ENCODE measurements at regions not wholly inside any gene's neighbourhood (a gene's known extent, or its start where the extent isn't known, plus 50 kb on each side); places are given as distances from the start of the nearest gene placed in this dataset.

DNA sequence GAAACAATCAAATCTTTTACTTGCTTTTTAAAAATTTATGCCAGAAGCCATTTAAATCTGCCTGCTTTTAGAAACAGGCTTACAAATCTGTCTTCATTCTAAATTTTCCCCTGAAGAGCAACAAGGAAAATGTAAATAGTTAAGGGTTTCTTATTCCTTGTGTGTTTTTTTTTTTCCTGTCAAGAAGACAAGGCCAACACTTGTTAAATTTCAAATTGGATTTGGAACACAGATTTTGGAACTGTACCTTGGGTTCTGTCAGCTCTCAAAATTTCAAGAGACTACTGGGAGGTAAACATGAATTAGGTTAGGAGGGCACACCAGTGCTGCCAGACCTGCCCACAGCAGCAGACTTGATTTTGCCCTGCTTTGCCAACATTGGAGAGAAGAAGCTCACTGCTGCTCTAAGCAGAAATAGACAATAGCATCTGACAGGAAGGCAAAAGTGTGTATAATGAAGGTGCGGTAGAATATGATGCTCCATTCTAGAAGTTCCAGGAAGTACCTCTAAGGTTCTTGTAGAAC, 121.7 kb downstream of the NHLRC3 start:
- no peak for DNase-seq (ENCODE audit: low read depth)

- DNase-seq (ENCODE audit: low read depth) = no peak
These were observed 128.8 kb downstream of the NHLRC3 start for GRCh38 chr13:39167018-39167417.

- no peak for DNase-seq (ENCODE audit: low read depth)
These were observed 132.5 kb downstream of the NHLRC3 start for GRCh38 chr13:39170711-39171110.

GRCh38 chr13:39185326-39185725, 147.1 kb downstream of the NHLRC3 start:
- DNase-seq (ENCODE audit: low read depth) = peak; percentile 33

DNA sequence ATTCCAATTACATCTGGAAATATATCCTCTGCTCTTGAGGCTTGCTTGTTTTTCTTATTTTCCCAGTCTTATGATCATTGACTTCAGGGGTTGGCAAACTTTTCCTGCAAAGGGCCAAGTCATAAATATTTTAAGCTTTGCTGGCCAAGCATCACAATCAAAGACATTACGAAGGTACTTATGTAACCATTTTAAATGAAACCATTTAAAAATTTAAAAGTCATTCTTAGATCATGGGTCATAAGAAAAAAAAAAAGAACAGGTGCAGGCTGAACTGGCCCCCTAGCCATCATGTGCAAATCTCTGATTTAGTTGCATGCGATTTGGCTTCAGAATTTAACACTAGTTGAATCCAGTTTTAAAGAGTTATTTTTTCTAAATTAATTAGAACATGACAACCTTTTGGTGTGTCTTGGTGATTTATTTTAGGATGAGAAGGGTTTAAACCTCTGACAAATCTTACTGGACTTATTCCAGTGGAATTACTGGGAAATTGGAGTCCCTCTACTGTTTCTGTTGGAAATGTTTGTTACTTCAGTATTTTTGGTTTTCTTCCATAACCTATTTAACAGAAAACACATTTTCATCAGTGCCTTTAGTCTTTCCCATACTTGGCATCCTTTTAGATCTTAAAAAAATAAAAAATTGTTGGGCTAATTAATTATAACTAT, 148.1 kb downstream of the NHLRC3 start:
- DNase-seq (ENCODE audit: low read depth) = peak; percentile 13

- no peak for DNase-seq (ENCODE audit: low read depth)
These were observed 151.5 kb downstream of the NHLRC3 start for GRCh38 chr13:39189778-39190177.

- DNase-seq (ENCODE audit: low read depth) = no peak
These were observed 158.8 kb downstream of the NHLRC3 start for GRCh38 chr13:39196965-39197646.

- DNase-seq (ENCODE audit: low read depth) = no peak
These were observed 159.4 kb downstream of the NHLRC3 start for GRCh38 chr13:39197647-39198007.

DNA sequence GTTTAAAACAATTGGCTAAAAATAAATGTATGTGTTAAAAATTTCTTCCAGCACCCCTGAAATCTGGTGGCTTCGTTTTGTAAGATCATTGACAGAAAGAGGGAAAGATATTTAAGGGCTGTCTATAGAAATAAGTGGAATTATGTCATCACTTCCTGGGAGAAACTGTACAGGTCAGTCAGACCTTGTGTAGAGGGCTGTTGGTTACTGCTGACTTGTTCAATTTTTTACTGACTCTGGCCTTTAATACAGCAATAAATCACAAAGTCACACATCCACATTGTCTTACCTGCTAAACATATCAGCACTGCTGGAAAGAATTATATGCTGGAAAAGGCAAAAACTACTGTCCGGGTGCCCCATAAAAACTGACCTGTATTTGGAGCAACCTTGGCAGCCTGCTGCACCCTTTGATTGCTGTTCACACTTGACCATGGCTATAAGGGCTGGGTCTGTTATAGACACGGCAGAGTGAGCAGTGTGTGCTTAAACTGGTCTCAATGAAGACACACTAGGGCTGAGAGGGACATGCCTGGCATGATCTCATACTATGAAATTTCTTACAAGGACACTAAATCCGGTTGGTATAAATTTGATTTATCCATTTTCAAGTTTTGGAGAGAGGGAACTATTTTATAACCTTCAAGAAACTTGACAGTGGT, 162.1 kb downstream of the NHLRC3 start:
- DNase-seq (ENCODE audit: low read depth) = no peak

GRCh38 chr13:39201180-39201579, 162.9 kb downstream of the NHLRC3 start:
- DNase-seq (ENCODE audit: low read depth) = no peak

DNA sequence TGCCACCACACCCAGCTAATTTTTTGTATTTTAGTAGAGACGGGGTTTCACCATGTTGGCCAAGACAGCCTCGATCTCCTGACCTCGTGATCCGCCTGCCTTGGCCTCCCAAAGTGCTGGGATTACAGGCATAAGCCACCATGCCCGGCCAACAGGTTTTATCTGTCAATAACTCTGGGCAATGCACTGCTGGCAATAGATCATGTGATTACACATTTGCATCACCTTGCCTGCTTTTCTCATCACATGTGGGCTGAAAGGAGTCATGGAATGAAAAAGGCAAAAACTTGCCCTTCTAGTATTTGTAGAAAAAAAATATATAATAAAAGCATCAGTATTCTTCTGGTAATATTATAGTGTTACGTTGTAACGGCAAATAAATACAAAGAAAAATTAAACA, 164.5 kb downstream of the NHLRC3 start:
- no peak for DNase-seq (ENCODE audit: low read depth)

DNA sequence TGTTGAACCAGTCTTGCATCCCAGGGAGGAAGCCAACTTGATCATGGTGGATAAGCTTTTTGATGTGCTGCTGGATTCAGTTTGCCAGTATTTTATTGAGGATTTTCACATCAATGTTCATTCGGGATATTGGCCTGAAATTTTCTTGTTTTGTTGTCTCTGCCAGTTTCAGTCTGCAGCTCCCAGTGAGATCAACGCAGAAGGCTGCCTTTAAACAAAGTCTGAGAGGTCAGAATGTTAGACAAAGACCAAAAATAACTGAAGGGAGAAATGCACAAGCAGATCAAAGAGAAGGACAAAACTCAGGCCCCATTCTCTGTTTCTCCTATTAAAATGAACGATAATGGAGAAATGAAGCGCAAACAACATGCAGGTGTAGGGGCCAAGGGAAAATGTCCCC, 170.4 kb downstream of the NHLRC3 start:
- DNase-seq (ENCODE audit: low read depth) = no peak

GRCh38 chr13:39209731-39210531, 171.7 kb downstream of the NHLRC3 start:
- DNase-seq (ENCODE audit: low read depth) = no peak

DNA sequence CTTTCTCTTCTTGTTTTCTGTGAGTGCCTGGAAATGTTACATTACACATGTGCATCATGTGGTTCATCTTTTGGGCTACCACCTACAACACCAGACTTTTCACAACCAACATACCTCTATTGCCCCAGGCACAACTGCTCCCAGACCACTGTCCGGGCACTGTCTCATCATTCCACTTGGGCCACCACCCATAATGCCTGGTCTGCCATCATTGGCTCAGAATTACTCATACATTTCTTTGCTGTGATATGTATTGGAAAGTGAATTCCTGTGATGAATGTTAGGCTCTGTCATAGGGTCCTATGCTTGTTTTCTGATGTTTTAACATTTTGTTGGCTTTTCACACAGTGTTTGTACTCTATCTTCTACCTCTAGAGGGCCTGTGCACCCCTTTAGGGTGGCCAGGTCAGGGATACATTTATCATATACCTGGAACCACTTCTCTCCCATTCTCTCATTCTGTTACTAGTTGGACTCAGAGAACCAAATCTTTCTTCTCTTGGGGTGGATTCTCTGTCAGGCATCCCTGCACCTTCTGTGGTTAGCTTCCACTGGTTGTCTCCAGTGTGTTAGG, 172.8 kb downstream of the NHLRC3 start:
- DNase-seq (ENCODE audit: low read depth) = no peak

GRCh38 chr13:39215971-39216370, 177.7 kb downstream of the NHLRC3 start:
- no peak for DNase-seq (ENCODE audit: low read depth)

DNA sequence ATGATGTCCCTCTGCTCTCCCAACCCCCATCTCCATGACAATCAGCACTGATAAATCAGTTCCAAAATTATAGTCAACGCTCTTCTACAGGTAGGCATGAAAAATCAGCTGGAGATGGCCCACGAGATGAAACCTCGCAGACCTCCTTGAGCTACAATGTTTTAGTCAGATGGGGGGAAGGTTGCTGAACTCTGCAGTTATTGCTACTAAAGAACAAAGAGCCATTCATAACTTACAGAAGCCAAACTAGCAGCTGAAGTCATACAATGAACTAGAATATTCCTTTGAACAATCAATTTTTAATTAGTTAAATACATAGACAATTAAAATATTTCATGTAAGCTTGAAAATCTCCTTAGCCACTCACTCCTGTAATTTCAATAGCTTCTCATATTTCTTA, 179.2 kb downstream of the NHLRC3 start:
- no peak for DNase-seq (ENCODE audit: low read depth)

- DNase-seq (ENCODE audit: low read depth) = no peak
These were observed 186.5 kb downstream of the NHLRC3 start for GRCh38 chr13:39224671-39225240.

DNA sequence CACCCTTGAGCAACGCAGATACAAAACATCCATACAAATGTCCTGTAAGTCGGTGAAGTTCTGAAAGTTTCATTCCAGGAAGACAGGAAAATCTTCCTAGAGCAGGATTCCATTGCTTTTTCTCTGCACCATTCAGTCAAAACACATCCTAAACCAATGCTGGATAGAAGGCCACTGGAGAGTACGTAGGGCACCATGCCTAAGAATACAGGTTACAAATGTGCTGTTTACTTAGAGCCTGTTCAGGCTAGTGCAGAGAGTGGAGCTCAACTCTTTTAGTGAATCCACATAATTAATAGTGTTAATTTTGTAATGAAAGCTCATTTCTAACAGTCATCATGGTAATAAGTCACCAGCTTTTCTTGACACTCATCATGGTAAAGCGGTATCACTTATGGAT, 187.6 kb downstream of the NHLRC3 start:
- DNase-seq (ENCODE audit: low read depth) = no peak

DNA sequence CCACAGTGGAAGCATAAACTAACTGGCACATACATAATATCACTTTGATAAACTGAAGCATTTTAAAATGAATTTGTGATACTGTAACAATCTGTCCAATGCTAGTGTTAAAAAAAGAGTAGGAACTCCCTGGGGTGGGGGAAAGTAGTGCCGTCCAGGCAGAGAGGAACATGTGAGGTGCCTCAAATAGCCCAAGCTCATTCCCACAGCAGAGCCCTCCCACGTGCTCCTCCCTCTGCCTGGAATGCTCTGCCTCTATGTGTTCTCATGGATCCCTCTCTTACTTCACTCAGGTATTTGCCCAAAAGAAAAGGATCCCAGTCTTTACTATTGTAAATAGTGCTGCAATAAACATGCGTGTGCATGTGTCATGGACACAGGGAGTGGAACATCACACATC, 188.1 kb downstream of the NHLRC3 start:
- no peak for DNase-seq (ENCODE audit: low read depth)

DNA sequence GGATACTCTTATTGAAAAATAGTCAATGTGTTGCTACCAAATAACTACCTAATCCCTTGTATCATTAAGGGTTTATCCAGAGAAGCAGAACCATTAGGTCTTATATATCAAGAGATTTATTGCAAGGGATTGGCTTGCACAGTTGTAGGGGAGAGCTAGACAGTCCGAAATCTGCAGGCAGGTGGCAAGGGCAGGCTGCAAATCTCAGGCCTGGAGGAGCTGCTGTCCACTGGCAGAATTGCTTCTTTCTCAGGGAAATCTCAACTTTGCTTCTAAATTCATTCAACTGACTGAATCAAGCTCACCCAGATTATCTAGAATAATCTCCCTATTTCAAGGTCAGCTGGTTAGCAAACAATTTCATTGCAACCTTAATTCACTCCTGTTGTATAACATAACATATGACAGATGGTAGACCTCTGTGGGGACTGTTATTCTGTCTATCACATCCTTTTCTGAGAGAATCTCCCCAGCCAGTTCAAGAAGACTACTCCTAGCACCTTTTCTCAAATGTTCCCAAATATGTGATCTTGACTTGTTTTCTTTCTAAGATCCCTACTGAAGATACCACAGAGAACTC, 194.2 kb downstream of the NHLRC3 start:
- DNase-seq (ENCODE audit: low read depth) = no peak

- no peak for DNase-seq (ENCODE audit: low read depth)
These were observed 194.7 kb downstream of the NHLRC3 start for GRCh38 chr13:39232999-39233398.

All from renal cortical epithelial cell (primary cell).